Epithelial cell of esophagus (primary cell): ENCODE measurements at regions not wholly inside any gene's neighbourhood (a gene's known extent, or its start where the extent isn't known, plus 50 kb on each side); places are given as distances from the start of the nearest gene placed in this dataset.

Experiments used
- DNase-seq: peaks from one replicate; pipeline ENCODE4 v3.0.0; 2010; ENCODE audit warnings: low read depth
- H3K4me3 ChIP-seq: 2 replicates; pipeline ENCODE4 v1.5.1; 2011; ENCODE audit warnings: mild to moderate bottlenecking, low read length, control low read depth
- CTCF ChIP-seq: IDR thresholded peaks from 2 replicates; pipeline ENCODE4 v1.5.1; 2011; ENCODE audit warnings: low read depth, mild to moderate bottlenecking, low read length, control low read depth, inconsistent platforms; ENCODE audit not compliant: insufficient read depth; ENCODE audit errors: missing control alignments

GRCh38 chr9:74348777-74349176, 148.4 kb upstream of the RORB start:
- no peak overlapping the region for H3K4me3 ChIP-seq
- TF ChIP-seq CTCF = no peak
- DNase-seq = no peak

GRCh38 chr9:74355107-74355506, 142.0 kb upstream of the RORB start:
- TF ChIP-seq CTCF = no peak

GRCh38 chr9:74357577-74357976, 139.6 kb upstream of the RORB start:
- no peak for DNase-seq
- TF ChIP-seq CTCF = no peak
- no peak overlapping the region for H3K4me3 ChIP-seq

More at GRCh38 chr9:74355107-74355506, 142.0 kb upstream of the RORB start:
- no peak for DNase-seq
- H3K4me3 ChIP-seq = no peak overlapping the region

GRCh38 chr9:74358959-74359358, 138.2 kb upstream of the RORB start:
- no peak for TF ChIP-seq CTCF
- no peak overlapping the region for H3K4me3 ChIP-seq
- no peak for DNase-seq

- peak; percentile 71 for DNase-seq
- TF ChIP-seq CTCF = no peak
- no peak overlapping the region for H3K4me3 ChIP-seq
These were observed 135.6 kb upstream of the RORB start for GRCh38 chr9:74361508-74361907.

- DNase-seq = no peak
- no peak for TF ChIP-seq CTCF
- H3K4me3 ChIP-seq = no peak overlapping the region
These were observed 134.7 kb upstream of the RORB start for GRCh38 chr9:74362423-74362822.

- DNase-seq = no peak
- no peak overlapping the region for H3K4me3 ChIP-seq
- TF ChIP-seq CTCF = no peak
These were observed 131.0 kb upstream of the RORB start for GRCh38 chr9:74366111-74366510.
